HG03520 (cell line): ENCODE measurements at regions not wholly inside any gene's neighbourhood (a gene's known extent, or its start where the extent isn't known, plus 50 kb on each side); places are given as distances from the start of the nearest gene placed in this dataset.
"Not testable (repeated sequence)": the region's sequence is repeated elsewhere in the genome, so short reads cannot be mapped to it uniquely, and the experiment has no call there.

Experiments
- ATAC-seq: cut with Tn5 transposase; IDR thresholded peaks from one replicate; pipeline ENCODE4 v1.9.1; 2021; ENCODE audit warnings: mild to moderate bottlenecking, moderate library complexity; ENCODE audit not compliant: unreplicated experiment

DNA sequence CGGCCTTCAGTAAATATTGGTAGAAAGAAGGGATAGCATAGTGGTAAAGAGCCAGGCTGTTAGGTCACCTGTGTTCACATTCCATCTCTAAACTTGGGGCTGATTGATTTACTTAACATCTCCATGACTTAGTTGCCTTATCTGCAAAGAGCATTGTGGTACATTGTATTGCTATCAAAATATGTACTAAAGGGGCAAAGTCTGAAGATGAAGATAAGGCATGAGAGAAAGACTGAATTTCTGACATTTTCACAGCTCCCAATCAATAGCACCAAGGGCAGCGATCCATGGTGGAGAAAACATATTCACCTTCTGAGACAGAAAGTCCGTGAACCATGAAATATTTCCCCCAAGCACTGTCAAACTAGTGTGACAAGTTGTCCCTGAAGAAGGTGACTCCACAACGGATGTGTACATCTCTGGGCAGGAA lies 223.3 kb upstream of the STXBP5 start:
- ATAC-seq = no peak

DNA sequence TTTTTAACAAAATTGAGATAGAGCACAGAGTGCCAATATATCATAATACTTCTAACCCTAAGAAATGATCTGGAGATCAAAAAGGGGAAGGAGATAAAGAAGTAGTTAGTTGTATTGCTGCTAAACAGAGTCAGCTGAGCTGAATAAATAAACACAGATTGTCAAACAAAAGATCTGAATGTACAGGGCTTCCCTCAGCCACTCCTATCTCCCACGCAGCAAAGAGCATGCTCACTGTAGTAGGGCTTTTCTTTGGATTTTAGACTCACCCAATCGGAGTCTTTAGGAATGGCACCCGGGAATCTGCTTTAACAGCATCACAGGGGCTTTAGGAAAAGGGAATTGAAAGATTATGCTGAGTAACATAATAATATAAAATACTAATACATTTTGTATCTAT lies 222.2 kb upstream of the STXBP5 start:
- no peak for ATAC-seq

DNA sequence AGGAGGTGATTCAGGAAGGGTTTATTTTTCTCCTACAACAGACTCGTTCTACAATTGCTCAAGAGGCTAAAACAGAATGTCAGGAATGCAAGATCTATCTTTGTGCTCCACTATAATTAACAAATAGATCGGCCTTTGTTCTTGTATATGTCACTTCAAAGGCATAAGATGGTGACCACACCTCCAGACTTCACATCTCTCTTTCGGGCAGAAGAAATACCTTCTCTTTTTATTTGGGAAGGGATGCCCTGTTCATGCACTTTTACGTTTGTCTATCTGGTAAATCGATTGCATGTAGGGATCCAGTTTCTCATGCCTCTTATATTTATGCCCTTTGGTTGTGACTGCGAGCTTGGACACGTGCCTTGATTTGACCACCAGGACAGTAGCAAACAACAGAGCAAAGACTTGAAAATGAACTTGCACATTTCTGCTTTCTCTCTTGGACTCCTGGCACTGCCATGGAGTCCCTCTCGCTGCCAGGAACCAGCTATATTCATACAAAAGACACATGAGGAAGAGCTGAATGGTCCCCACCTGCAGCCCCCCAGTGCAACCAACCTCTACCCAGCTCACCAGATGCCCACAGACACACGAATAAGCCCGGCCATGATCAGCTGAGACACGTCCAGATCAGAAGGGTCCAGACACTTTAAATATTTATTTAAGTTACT lies 219.8 kb upstream of the STXBP5 start:
- no peak for ATAC-seq

DNA sequence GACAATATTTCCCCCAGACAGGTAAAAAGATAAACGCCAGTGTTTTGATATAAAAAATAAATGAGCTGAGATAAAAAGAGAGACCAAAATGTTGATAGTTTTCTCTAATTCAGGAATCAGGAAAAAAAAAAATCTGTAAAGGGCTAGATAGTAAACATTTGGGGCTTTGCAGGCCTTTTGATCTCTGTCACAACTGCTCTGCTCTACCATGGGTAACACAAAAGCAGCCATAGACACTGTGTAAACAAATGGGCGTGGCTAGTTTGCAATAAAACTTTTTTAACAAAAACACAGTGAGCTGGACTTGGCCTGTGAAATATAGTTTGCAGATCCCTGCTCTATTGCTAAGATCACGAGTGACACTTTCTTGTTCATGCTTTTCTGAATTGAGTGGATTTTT lies 219.1 kb upstream of the STXBP5 start:
- ATAC-seq = no peak

DNA sequence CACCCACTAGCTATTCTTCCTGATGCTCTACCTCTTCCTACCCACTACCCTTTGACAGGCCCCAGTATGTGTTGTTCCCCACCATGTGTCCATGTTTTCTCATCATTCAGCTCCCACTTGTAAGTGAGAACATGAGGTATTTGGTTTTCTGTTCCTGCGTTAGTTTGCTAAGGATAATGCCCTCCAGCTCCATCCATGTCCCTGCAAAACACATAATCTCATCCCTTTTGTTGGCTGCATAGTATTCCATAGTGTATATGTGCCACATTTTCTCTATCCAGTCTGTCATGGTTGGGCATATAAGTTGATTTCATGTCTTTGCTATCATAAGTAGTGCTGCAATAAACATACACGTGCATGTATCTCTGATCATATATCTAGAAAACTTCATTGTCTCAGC lies 218.3 kb upstream of the STXBP5 start:
- no peak for ATAC-seq

DNA sequence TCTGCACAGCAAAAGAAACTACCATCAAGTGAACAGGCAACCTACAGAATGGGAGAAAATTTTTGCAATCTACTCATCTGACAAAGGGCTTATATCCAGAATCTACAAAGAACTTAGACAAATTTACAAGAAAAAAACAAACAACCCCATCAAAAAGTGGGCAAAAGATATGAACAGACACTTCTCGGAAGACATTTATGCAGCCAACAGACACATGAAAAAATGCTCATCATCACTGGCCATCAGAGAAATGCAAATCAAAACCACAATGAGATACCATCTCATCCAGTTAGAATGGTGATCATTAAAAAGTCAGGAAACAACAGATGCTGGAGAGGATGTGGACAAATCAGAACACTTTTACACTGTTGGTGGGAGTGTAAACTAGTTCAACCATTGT lies 216.3 kb upstream of the STXBP5 start:
- not testable (repeated sequence) for ATAC-seq

DNA sequence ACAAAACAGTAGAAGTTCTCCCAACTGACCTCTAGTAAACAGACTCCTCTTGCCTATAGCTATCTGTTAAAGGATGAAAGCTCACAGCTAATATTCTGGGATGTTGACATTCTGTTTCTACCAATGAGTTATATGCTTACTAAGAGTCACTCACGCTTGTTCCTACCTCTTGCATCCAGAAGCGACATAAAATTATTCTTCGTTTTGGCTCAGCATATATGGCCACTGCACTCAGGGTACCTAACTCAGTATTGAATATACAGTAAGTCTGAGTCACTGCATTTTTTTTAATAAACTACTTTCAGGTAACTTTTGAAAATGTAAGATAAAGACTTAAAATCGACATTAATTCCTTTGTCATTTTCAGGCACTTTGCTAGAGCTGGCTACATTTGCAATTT lies 214.4 kb upstream of the STXBP5 start:
- no peak for ATAC-seq

DNA sequence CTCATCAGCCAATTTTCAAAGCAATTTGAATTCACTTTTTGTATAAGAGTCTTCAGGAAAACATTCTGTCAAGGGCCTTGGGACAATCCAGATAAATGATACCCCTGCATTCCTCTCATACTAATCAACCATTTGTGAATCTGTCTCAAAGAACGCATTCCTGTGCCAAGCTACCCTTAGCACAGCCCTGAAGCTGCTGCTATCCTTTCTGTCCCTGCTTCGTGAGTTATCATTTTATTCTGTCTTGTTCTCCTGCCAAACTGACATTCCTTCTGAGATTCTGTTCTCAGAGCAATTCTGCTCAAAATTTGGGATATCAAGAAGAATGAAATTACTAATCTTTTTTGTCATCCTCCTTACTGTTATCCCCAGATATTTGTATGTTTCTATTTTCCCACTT lies 213.9 kb upstream of the STXBP5 start:
- ATAC-seq = no peak

DNA sequence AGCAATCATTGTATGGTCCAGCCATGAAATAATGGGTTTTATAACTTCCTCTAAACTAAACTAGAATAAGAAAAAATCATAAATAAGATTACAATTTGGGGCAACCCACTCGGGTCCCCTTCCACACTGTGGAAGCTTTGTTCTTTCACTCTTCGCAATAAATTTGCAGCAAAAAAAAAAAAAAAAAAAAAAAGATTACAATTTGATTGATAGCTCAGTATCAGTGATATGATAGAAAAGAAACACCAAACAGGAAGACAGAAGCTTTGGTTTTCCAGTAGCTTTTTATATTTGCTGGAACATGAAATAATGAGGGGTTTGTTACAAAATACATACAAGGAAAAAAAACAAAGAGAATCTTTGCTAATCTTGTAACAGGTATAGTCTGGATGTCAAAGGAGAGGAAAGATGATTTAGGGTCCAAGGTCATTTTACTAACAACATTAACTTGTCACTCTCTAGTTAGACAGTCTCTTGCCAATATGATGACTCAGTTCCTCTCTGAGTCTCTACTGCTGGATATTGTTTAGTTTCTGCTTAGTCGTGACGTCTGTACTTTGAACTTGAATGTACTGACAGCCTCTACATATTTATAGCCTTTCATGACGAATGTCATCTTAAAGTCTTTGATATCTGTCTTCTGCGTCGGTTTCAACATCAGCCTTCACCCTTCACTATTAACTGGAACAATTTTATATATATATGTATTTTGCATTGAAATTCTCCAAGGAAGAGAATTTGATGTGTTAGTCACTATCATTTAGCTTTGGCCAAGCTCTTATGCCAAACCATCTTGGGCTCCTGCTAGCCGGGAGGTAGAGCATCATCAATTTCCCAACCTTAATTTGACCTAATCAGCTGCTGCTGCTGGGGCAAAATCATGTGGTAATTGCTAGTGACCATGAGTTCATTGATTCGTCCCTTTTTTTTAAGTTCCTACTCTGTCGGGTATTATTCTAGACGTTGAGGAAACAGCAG lies 213.1 kb upstream of the STXBP5 start:
- no peak for ATAC-seq

DNA sequence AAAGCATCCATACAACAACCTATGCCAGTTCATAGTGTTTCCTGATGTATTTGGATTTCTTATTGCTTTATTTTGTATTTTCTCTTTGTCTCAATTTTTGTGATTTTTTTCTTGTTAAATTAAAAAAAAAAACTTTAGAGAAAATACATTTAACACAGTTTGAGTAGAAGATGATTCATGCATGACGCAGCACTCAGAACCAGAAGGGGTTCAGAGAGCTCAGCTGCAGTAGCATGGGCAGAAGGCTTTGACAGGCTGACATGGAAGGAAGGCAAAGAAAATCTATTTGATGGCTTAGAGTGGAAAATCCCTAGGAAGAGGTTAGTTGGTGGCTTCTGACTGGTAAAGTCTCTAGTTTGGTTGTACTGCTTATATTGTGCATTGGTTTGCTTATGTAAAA lies 207.2 kb upstream of the STXBP5 start:
- no peak for ATAC-seq

DNA sequence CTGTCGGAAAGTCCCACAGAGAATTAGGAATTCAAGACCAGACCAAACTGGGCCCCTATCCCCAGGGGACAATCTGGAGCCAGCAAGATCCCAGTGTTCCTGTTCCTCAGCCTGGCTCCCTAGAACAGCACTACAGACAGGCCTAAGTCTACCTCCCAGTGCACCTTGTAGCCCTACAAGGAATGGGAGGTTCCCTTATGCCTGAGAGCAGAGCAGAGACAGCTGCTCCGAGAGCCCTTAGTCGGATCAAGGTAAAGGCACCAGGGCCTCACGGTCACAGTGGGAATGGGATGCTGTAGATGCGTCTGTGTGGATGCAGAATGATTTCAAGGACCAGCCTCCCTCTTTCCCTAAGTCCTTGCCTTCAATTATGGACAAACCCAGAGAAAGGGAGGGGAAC lies 204.5 kb upstream of the STXBP5 start:
- ATAC-seq = no peak

DNA sequence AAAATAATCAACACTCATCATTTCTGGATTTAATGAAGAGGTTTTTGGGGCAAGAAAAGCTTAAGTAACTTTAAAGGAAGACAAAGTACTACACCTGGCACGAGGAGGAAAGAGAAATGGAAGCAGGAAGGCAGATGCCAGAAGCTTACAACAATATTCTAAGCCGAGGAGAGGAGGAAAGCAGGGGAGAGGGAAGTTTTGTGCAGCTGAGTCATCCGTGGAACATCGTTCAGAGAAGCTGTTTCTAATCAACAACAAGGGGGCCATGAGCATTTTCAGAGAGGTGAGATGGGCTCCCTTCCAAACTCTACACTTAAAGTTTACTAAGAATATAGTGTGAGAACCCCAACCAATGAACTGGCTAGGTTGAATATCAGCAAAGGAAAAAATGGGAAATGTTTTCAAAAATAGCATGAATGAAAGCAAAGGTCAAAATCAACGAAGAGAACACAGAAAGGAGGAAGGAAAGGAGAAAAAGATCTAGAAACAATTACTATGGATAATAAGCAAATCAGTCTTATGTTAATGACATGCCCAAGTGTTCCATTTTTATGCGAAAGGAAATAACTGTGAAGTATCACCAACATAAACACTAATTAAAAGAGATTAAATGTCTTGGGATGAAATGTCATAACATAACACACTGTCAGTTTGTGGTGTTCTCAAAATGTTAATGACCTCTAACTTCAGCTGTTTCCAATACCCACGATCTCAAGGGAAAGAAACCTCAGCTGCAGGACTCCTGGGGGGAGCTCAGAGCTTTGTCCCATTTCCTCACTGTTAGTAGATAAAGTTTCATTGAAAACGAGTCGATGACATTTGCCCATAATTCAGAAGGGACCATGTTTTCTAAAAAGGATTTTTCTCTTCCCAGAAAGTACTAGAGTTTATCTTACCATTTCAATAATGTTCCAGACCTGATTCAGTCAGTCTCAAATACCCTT lies 203.4 kb upstream of the STXBP5 start:
- no peak for ATAC-seq

DNA sequence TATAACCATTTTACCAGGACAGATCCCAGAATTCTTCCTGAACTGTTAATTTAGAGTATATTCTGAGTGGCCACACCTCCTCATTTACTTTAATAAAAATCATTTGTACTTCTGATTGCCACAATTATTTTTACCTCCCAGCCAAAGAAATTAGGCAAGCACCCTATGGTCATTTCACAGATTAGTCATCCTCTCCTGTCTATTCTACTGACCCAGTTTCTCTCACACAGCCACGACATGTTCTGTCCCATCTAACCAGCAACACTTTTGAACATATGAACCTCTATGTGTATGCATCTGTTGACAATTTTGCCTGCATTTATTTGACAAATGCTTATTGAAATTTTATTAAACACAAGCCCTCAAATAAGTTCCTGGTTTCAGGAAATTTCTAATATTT lies 202.6 kb upstream of the STXBP5 start:
- no peak for ATAC-seq

DNA sequence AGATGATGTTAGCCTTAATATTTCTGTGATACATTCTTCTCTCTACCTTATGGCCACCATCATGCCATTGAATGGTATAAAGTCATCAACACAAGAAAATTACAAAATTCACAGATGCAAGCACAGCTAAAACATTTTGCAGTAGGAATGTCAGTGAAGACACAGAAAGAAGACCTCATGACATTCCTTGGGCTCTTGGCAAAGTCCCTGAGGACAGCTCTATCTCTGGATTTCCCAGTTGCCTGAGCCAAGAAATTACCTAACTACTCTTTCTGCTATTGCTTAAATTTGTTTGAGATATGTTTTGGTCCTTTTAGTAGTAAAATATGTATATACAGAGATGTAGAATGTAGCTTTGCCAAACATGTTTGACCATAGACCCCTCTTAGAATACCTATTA lies 201.0 kb upstream of the STXBP5 start:
- no peak for ATAC-seq

DNA sequence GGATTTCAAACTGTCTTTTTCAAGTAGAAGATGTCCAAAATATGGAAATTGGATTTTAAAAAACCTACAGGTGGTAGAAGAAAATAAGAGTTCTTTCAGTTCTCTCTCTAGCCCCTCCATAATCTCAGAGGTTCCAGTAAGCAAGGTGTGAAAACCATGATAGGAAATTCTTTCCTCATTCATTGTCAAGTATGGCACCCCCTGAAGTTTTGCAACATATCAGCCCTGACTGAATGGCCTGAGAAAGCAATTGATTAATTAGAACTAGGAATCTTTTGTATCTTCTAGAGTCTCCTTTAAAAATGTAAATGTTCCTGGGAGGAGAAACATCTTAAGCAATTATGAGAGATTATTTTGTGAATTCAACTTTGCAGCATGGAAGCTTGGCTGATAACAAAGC lies 198.7 kb upstream of the STXBP5 start:
- no peak for ATAC-seq

DNA sequence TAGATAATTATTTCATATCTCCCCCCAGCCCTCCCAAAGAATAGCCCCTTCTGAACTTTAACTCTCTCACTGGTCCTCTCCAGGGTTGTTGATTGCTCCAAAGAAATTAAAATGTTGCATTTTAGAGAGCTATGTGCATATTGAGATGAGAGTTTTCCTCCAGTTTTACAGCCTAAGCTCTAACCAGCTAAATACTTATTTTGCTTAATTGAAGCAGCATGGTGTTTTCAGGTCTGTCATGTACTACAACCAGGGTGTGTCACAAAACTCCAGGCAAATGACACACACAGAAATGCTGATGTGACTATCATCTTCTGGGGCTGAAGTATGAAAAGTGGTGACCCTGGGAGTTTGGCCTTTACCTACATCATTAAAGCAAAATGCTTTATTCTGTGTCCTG lies 196.8 kb upstream of the STXBP5 start:
- ATAC-seq = no peak

DNA sequence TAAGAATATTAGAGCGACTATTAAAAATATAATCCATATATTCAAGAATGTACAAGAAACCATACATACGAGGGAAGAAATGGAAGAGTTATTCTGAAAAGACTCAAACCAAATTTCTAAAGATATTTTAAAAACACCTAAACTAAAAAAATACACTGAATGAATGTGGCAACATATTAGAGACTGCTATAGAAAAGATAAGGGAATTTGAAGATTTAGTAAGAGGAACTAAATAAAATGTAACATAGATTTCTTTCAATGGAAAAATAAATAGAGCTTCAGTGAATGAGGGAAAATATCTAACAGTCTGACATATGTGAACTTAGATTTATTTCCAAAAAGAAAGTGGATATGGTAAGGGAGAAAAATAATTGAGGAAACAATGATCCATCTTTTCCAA lies 194.9 kb upstream of the STXBP5 start:
- ATAC-seq = no peak

DNA sequence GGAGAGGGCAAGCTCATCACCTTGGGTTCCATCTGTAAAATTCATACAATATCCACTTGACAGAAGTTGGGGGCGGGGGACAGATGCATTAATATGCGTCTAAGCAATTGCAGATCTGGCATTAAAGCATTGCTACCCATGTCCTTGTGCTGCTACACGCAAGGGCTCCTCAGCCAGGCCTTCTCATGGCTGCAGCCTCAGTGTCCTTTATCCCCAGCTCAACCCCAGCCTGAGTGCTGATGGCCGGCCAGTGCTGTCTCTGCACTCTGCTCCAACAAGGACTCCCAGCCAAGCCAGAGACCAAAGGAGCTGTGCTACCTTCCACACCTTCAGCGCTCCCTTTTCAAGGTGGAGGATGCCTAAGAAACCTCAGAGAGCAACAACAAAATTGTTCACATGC lies 188.5 kb upstream of the STXBP5 start:
- ATAC-seq = no peak

DNA sequence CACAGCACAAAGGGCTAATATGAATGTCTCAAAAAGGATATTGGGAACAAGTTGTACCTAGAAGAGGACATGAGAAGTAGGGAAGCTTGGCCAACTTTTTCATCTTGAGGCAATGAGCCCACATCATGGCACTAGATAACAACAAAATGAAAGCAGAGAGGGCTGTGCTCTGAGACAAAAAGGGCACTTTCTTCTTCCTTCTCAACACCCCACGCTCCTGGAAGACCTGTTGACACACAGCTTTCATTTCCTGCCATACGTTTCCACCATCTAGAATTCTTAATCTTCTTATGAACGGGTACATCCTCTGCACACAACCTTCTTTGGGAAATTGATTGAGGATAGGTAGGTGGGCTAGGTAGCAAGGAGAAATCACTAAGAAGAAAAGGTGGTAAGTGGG lies 187.8 kb upstream of the STXBP5 start:
- ATAC-seq = no peak

DNA sequence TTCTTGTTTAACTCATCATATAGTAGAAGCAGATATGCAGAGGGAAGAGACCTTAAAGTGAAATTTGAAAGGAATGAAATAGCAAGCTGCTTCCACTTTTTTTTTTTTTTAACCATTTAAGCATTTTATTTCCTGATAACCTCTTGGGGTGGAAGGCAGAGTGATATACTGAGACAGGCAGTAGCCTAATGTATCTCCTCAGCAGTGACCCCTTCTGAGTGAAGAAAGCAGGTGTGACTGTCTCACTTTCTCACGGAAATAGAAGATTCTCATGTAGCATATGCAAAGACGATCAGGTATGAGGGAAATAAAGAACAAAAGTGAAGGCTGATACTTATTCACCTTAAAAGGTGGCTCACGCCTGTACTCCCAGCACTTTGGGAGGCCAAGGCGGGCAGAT lies 187.1 kb upstream of the STXBP5 start:
- ATAC-seq = no peak

DNA sequence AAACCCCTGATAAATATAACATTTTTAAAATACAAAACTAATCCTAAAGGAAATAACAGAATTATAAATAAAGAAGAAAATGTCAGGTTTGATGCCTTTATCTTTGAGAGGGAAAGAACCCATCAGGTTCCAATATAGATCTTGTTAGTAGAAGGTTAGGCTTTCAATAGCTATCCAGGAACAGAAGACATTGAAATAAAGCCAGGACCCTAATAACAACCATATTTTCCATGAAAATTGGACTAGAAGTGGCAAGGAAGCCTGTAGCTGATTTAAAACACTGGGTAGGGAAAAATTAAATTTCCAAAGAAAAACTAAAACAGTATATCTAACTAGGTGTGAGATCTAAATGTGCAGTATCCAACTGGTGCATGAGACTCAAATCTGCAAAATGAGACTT lies 185.2 kb upstream of the STXBP5 start:
- no peak for ATAC-seq
